Ishikawa (cell line): ENCODE measurements at regions not wholly inside any gene's neighbourhood (a gene's known extent, or its start where the extent isn't known, plus 50 kb on each side); places are given as distances from the start of the nearest gene placed in this dataset.

Experiments
- CEBPB ChIP-seq: IDR thresholded peaks from 2 replicates; pipeline ENCODE4 v1.6.1; 2012
- CREB1 ChIP-seq: IDR thresholded peaks from 2 replicates; pipeline ENCODE4 v1.6.1; 2012; ENCODE audit warnings: low read depth
- RAD21 ChIP-seq: IDR thresholded peaks from 2 replicates; pipeline ENCODE4 v1.6.1; 2012; ENCODE audit warnings: low read depth
- REST ChIP-seq: IDR thresholded peaks from 2 replicates; pipeline ENCODE4 v1.6.1; 2012; ENCODE audit warnings: low read depth, mild to moderate bottlenecking

- TF ChIP-seq CEBPB (no peak), REST (no peak), RAD21 (no peak), CREB1 (no peak)
Observed at GRCh38 chr3:177818712-177819240, 621.5 kb upstream of the TBL1XR1 start.
